CD14-positive monocyte (primary cell): ENCODE measurements at regions not wholly inside any gene's neighbourhood (a gene's known extent, or its start where the extent isn't known, plus 50 kb on each side); places are given as distances from the start of the nearest gene placed in this dataset.

Experiments
- DNase-seq, 3 donors: peaks; one replicate each; pipeline ENCODE4 v3.0.0-alpha.2; 2011 to 2022
- H2AFZ ChIP-seq: 2 replicates; pipeline ENCODE4 v1.6.0; 2012; ENCODE audit warnings: mild to moderate bottlenecking, low read depth, low read length, inconsistent platforms; ENCODE audit not compliant: insufficient read depth, poor library complexity, severe bottlenecking
- H3K27ac ChIP-seq, 2 donors: 1 replicate in 1 of 2; 2 replicates in 1 of 2; pipeline ENCODE4 v1.5.1; 2012 to 2013; ENCODE audit warnings: low read length in 2 of 2, control low read depth in 1 of 2, inconsistent platforms in 1 of 2, low read depth in 1 of 2, mild to moderate bottlenecking in 1 of 2
- H3K27me3 ChIP-seq, 2 donors: one replicate each; pipeline versions ENCODE4 v1.6.0 to v1.6.1; 2011 to 2013; ENCODE audit warnings: low read length in 2 of 2; ENCODE audit not compliant: control insufficient read depth in 2 of 2, insufficient read depth in 2 of 2
- H3K36me3 ChIP-seq, 2 donors: replicated peaks in 1 of 2; 1 replicate in 1 of 2; 2 replicates in 1 of 2; pipeline versions ENCODE4 v1.5.1 to v1.6.1; 2012 to 2013; ENCODE audit warnings: low read length in 2 of 2, control low read depth in 1 of 2, inconsistent platforms in 1 of 2, mild to moderate bottlenecking in 1 of 2; ENCODE audit not compliant: insufficient read depth in 2 of 2, control insufficient read depth in 1 of 2
- H3K4me1 ChIP-seq, 2 donors: 1 replicate in 1 of 2; 2 replicates in 1 of 2; pipeline versions ENCODE4 v1.5.1 to v1.6.1; 2012 to 2013; ENCODE audit warnings: low read length in 2 of 2, control low read depth in 1 of 2, inconsistent platforms in 1 of 2, mild to moderate bottlenecking in 1 of 2, moderate library complexity in 1 of 2; ENCODE audit not compliant: insufficient read depth in 2 of 2, control insufficient read depth in 1 of 2
- H3K4me2 ChIP-seq: replicated peaks from 2 replicates; pipeline ENCODE3; 2012; ENCODE audit warnings: low read length, moderate library complexity, mild to moderate bottlenecking; ENCODE audit not compliant: poor library complexity, severe bottlenecking; ENCODE audit errors: extremely low read depth
- H3K4me3 ChIP-seq, 3 experiments: fragments of 200-600 bp in 1 of 3; sonication (generic) in 1 of 3; replicated peaks in 1 of 3; 1 replicate in 2 of 3; 2 replicates in 1 of 3; pipeline ENCODE4 v1.5.1; 2011 to 2013; ENCODE audit warnings: low read length in 3 of 3, mild to moderate bottlenecking in 3 of 3, control low read depth in 2 of 3, low read depth in 2 of 3, inconsistent platforms in 1 of 3, moderate library complexity in 1 of 3
- H3K79me2 ChIP-seq: 2 replicates; pipeline ENCODE4 v1.6.0; 2012; ENCODE audit warnings: mild to moderate bottlenecking, control low read depth, inconsistent platforms, low read length, moderate library complexity; ENCODE audit not compliant: insufficient read depth
- H3K9ac ChIP-seq: 2 replicates; pipeline ENCODE4 v1.6.0; 2017; ENCODE audit warnings: low read length, mild to moderate bottlenecking; ENCODE audit not compliant: insufficient read depth, poor library complexity, severe bottlenecking
- H3K9me3 ChIP-seq, 2 donors: replicated peaks in 1 of 2; 1 replicate in 1 of 2; 2 replicates in 1 of 2; pipeline versions ENCODE4 v1.5.1 to v1.6.1; 2012 to 2013; ENCODE audit warnings: low read length in 2 of 2, control low read depth in 1 of 2; ENCODE audit not compliant: control insufficient read depth in 1 of 2, insufficient read depth in 1 of 2
- H4K20me1 ChIP-seq: 2 replicates; pipeline ENCODE4 v1.6.0; 2012; ENCODE audit warnings: mild to moderate bottlenecking, low read length, control low read depth, moderate library complexity; ENCODE audit not compliant: insufficient read depth
- H3K27ac Mint-ChIP-seq, 7 donors: one replicate each; pipeline ENCODE4 v1.8.0; 2020; ENCODE audit warnings: mild to moderate bottlenecking in 7 of 7, mixed read lengths in 7 of 7, moderate library complexity in 6 of 7, inconsistent platforms in 2 of 7
- H3K27me3 Mint-ChIP-seq, 3 donors: one replicate each; pipeline ENCODE4 v1.8.0; 2021 to 2022; ENCODE audit warnings: low read depth in 3 of 3, mild to moderate bottlenecking in 3 of 3, mixed read lengths in 3 of 3, moderate library complexity in 3 of 3, inconsistent platforms in 1 of 3
- H3K36me3 Mint-ChIP-seq, 2 donors: one replicate each; pipeline ENCODE4 v1.8.0; 2020; ENCODE audit warnings: mixed read lengths in 2 of 2, inconsistent platforms in 1 of 2, mild to moderate bottlenecking in 1 of 2
- H3K4me1 Mint-ChIP-seq: one replicate; pipeline ENCODE4 v1.8.0; 2020; ENCODE audit warnings: mild to moderate bottlenecking, mixed read lengths
- H3K4me3 Mint-ChIP-seq, 2 donors: one replicate each; pipeline ENCODE4 v1.8.0; 2020; ENCODE audit warnings: mild to moderate bottlenecking in 2 of 2, mixed read lengths in 2 of 2, moderate library complexity in 1 of 2
- H3K9me3 Mint-ChIP-seq, 7 donors: one replicate each; pipeline ENCODE4 v1.8.0; 2020 to 2022; ENCODE audit warnings: mixed read lengths in 7 of 7, mild to moderate bottlenecking in 6 of 7, moderate library complexity in 6 of 7, inconsistent platforms in 2 of 7
- CTCF ChIP-seq: fragments of 200-600 bp; IDR thresholded peaks from one replicate; pipeline ENCODE4 v1.8.0; 2022; ENCODE audit warnings: antibody characterized with exemption, mild to moderate bottlenecking
- WGBS: methylation state at CpG from one replicate; pipeline ENCODE4 v1.1.5; 2013; ENCODE audit warnings: missing lambda C conversion rate; ENCODE audit not compliant: insufficient coverage; 5-methylcytosine and 5-hydroxymethylcytosine counted together
- intact Hi-C, 2 donors: fragments of 100-400 bp; cut with micrococcal nuclease; formaldehyde crosslinking; loops; one replicate each; pipeline versions ENCODE4 v1.15.0 to v1.15.1; 2023

GRCh38 chr3:13158408-13158807, 85.2 kb upstream of the IQSEC1 start:
- DNase-seq, result no peak
- no peaks in the 10 kb centered on the region for H3K4me1 ChIP-seq
- Mint-ChIP-seq H3K27me3 (peaks cover 7 to 12% (median 8%) of the 10 kb centered on the region in 3 donors), H3K4me1 (no peaks in the 10 kb centered on the region), H3K27ac (no peak overlapping the region), H3K36me3 (no peaks in the 10 kb centered on the region), H3K4me3 (no peak overlapping the region), H3K9me3 (peaks cover 12 to 23% (median 16%) of the 10 kb centered on the region in 7 donors)
- no peak overlapping the region for H3K9ac ChIP-seq
- no peaks in the 10 kb centered on the region for H3K36me3 ChIP-seq
- no peaks in the 10 kb centered on the region for H3K27me3 ChIP-seq
- H4K20me1 ChIP-seq, result no peaks in the 10 kb centered on the region
- WGBS, result 87% methylated on average over 6 of the region's 7 CpGs
- no peak overlapping the region for H3K4me2 ChIP-seq
- intact Hi-C loops, result no loop called here
- H3K4me3 ChIP-seq, result no peak overlapping the region
- H2AFZ ChIP-seq, result no peak overlapping the region
- no peak overlapping the region for H3K27ac ChIP-seq
- TF ChIP-seq CTCF, result no peak
- no peaks in the 10 kb centered on the region for H3K79me2 ChIP-seq
- peaks cover 9 to 15% of the 10 kb centered on the region in 2 donors for H3K9me3 ChIP-seq

GRCh38 chr3:13157986-13158385, 84.8 kb upstream of the IQSEC1 start:
- Mint-ChIP-seq H3K27ac (no peak overlapping the region), H3K4me1 (no peaks in the 10 kb centered on the region), H3K27me3 (peaks cover 8 to 12% (median 11%) of the 10 kb centered on the region in 3 donors), H3K9me3 (peaks cover 12 to 23% (median 16%) of the 10 kb centered on the region in 7 donors), H3K36me3 (no peaks in the 10 kb centered on the region), H3K4me3 (no peak overlapping the region)
- WGBS, result 92% methylated on average over 7 of the region's 8 CpGs
- Histone ChIP-seq H3K9me3 (peaks cover 9 to 15% of the 10 kb centered on the region in 2 donors), H3K27me3 (no peaks in the 10 kb centered on the region), H3K27ac (no peak overlapping the region), H3K79me2 (no peaks in the 10 kb centered on the region), H3K4me1 (no peaks in the 10 kb centered on the region), H3K4me3 (no peak overlapping the region), H3K36me3 (no peaks in the 10 kb centered on the region), H2AFZ (no peak overlapping the region), H3K4me2 (no peak overlapping the region), H4K20me1 (no peaks in the 10 kb centered on the region), H3K9ac (no peak overlapping the region)
- intact Hi-C loops, result no loop called here
- no peak for TF ChIP-seq CTCF
- DNase-seq, result no peak
